DMS 273 (cell line): ENCODE measurements at regions not wholly inside any gene's neighbourhood (a gene's known extent, or its start where the extent isn't known, plus 50 kb on each side); places are given as distances from the start of the nearest gene placed in this dataset.

Experiments used
- DNase-seq: peaks from one replicate; lab custom pipeline; 2025; ENCODE audit not compliant: unreplicated experiment; lab: John Stamatoyannopoulos, UW

GRCh38 chr9:99735041-99735440 is 86.6 kb upstream of the NR4A3 start:
- no peak for DNase-seq

- DNase-seq = no peak
Observed at GRCh38 chr9:99736291-99736690, 85.4 kb upstream of the NR4A3 start.

- no peak for DNase-seq
Observed at GRCh38 chr9:99737649-99738048, 84.0 kb upstream of the NR4A3 start.

GRCh38 chr9:99743006-99743405 is 78.7 kb upstream of the NR4A3 start:
- no peak for DNase-seq

- DNase-seq = no peak
Observed at GRCh38 chr9:99743455-99743854, 78.2 kb upstream of the NR4A3 start.

GRCh38 chr9:99744132-99744531 is 77.6 kb upstream of the NR4A3 start:
- DNase-seq = no peak

- no peak for DNase-seq
Observed at GRCh38 chr9:99745085-99745484, 76.6 kb upstream of the NR4A3 start.

GRCh38 chr9:99746406-99746805 is 75.3 kb upstream of the NR4A3 start:
- no peak for DNase-seq

- DNase-seq = no peak
Observed at GRCh38 chr9:99748266-99748665, 73.4 kb upstream of the NR4A3 start.

DNA sequence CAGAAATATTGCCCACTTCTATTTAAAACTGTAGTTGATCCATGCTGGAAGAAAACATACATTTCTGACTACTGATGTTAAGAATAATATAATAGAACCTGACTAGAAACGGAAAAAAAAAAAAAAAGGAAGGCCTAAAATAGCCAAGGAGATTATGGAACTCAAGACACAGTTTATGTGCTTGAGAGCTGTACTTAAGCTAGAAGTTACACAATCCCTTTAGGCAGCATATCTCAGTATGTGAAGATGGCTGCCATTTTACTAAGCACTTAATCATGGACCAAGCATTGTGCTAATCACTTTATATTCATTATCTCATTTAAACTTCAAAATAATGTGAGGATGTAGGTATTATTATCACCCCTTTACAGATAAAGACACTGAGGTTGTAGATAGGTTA is 73.0 kb upstream of the NR4A3 start:
- DNase-seq = no peak

GRCh38 chr9:99749641-99750040 is 72.0 kb upstream of the NR4A3 start:
- no peak for DNase-seq

DNA sequence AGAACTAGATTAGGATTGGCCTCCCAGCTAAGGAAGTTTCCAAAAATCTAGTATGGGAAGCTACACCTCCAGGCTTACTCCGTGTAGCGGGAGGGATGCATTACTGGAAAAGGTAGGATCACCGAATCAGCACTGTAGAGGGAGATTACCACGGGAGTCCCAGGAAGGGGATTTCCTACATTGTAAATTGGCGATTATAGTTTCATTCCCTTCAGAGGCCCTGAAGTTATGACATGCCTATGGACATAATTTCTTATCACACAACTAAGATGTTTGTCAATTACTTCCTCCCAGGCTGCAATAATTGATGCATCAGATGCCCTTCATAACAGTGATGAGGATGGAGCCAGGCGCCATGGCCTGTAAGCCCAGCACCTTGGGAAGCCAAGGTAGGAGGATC is 71.2 kb upstream of the NR4A3 start:
- DNase-seq = no peak

DNA sequence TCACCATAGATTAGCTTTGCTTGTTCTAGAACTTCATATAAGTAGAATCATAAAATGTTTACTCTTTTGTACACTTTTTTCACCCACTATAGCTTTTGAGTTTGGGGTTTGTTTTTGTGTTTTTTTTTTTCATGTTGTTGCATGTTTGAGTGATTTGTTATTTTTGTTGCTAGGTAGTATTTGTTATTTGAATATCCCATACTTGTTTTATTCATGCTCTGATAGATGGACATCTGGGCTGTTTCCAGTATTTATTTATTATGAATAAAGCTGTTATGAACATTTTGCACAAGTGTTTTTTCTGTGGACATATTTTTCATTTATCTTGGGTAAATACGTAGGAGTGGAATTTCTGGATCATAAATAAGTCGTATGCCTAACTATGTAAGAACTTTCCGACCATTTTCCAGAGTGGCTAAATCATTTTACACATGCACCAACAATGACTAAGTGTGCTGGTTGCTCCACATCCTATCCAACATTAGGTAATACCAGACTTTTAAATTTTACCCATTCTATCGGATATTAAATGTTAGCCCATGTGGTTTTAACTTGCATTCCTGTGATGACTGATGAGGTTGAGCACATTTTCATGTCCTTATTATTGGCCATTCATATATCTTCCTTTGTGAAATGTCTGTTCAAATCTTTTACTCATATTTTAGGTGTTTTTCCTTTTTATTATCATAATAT is 69.1 kb upstream of the NR4A3 start:
- no peak for DNase-seq

GRCh38 chr9:99753436-99753835 is 68.2 kb upstream of the NR4A3 start:
- no peak for DNase-seq

GRCh38 chr9:99760421-99760820 is 61.3 kb upstream of the NR4A3 start:
- DNase-seq = no peak

- DNase-seq = no peak
Observed at GRCh38 chr9:99762470-99762869, 59.2 kb upstream of the NR4A3 start.
